ENCODE measurements at regions not wholly inside any gene's neighbourhood (a gene's known extent, or its start where the extent isn't known, plus 50 kb on each side); places are given as distances from the start of the nearest gene placed in this dataset.

GRCh38 chr17:31699281-31699680 is 159.8 kb downstream of the COPRS start:
- TF ChIP-seq CTCF (IDR thresholded peaks at IDR 0.05; ENCODE audit: low read length), result no peak
- TF ChIP-seq EZH2phosphoT487 (IDR thresholded peaks at IDR 0.05; ENCODE audit: low read length), result no peak
